ENCODE measurements at regions not wholly inside any gene's neighbourhood (a gene's known extent, or its start where the extent isn't known, plus 50 kb on each side); places are given as distances from the start of the nearest gene placed in this dataset.

GRCh38 chr17:72535346-72535745 lies 414.5 kb downstream of the SOX9 start:
- Histone ChIP-seq H3K4me1 (peaks cover 30% of the 10 kb centered on the region), H3K4me2 (no peak overlapping the region), H3K4me3 (no peak overlapping the region), H3K9me3 (peaks cover 8% of the 10 kb centered on the region), H3K27ac (no peak overlapping the region)
- no peak for FAIRE-seq
- DNase-seq (ENCODE audit: low read depth in 1 of 2, low spot score in 1 of 2), result no peak
- ATAC-seq, result no peak
- TF ChIP-seq FOSB (CRISPR knock-in tag; IDR thresholded peaks at IDR 0.05), result no peak
- TF ChIP-seq TFCP2L1 (CRISPR knock-in tag; IDR thresholded peaks at IDR 0.05), result no peak
- no peak for TF ChIP-seq KDM5A (IDR thresholded peaks at IDR 0.05)
- no peak for TF ChIP-seq NPAS2 (CRISPR knock-in tag; IDR thresholded peaks at IDR 0.05; ENCODE audit: borderline replicate concordance)
- no peak for TF ChIP-seq RNF2 (IDR thresholded peaks at IDR 0.05; ENCODE audit: borderline replicate concordance, low read depth)
- TF ChIP-seq FOSL2 (IDR thresholded peaks at IDR 0.05), result no peak
- TF ChIP-seq FOSL2 (CRISPR knock-in tag; IDR thresholded peaks at IDR 0.05), result no peak
- TF ChIP-seq ESRRA (IDR thresholded peaks at IDR 0.05; ENCODE audit: borderline replicate concordance, low read length), result no peak
- TF ChIP-seq CHD4 (IDR thresholded peaks at IDR 0.05; ENCODE audit: borderline replicate concordance), result no peak
- no peak for TF ChIP-seq HMGXB4 (CRISPR knock-in tag; IDR thresholded peaks at IDR 0.05; ENCODE audit: borderline replicate concordance)
- 94% methylated on average over 4 of the region's 4 CpGs for WGBS (ENCODE audit: missing lambda C conversion rate)
- CTCF ChIA-PET, result interaction anchor here (0.9 to 7.9 kb wide), 5 partner anchors 21 to 1062 kb away, joined by 3 to 47 read pairs (median 4); partner anchors contain the start of gene SOX9
- POLR2A ChIA-PET, result no interaction called here

- FAIRE-seq, result no peak
- no peak overlapping the region for H3K4me2 ChIP-seq
- H3K27ac ChIP-seq, result no peak overlapping the region
- DNase-seq (ENCODE audit: low read depth in 1 of 2, low spot score in 1 of 2), result no peak
- POLR2A ChIA-PET, result no interaction called here
- ATAC-seq, result no peak
- peaks cover 8% of the 10 kb centered on the region for H3K9me3 ChIP-seq
- CTCF ChIA-PET, result interaction anchor here (0.9 to 7.9 kb wide), 4 partner anchors 21 to 1063 kb away, joined by 3 to 47 read pairs (median 4); partner anchors contain the start of gene SOX9
- H3K4me1 ChIP-seq, result peaks cover 29% of the 10 kb centered on the region
- TF ChIP-seq TFCP2L1 (CRISPR knock-in tag; IDR thresholded peaks at IDR 0.05) (no peak), FOSL2 (IDR thresholded peaks at IDR 0.05) (no peak), FOSL2 (CRISPR knock-in tag; IDR thresholded peaks at IDR 0.05) (no peak), ZFP36 (IDR thresholded peaks at IDR 0.05; ENCODE audit: borderline replicate concordance, partially characterized antibody) (no peak), ZNF302 (CRISPR knock-in tag; IDR thresholded peaks at IDR 0.05) (no peak), CHD4 (IDR thresholded peaks at IDR 0.05; ENCODE audit: borderline replicate concordance) (no peak), SMC3 (IDR thresholded peaks at IDR 0.05) (no peak), BHLHE40 (IDR thresholded peaks at IDR 0.05; ENCODE audit: low read depth, low read length) (no peak), EHF (CRISPR knock-in tag; IDR thresholded peaks at IDR 0.05) (no peak), RNF2 (IDR thresholded peaks at IDR 0.05; ENCODE audit: borderline replicate concordance, low read depth) (no peak), EHMT2 (IDR thresholded peaks at IDR 0.05; ENCODE audit: low read depth) (no peak), ATOH8 (CRISPR knock-in tag; IDR thresholded peaks at IDR 0.05; ENCODE audit: low read depth) (no peak), REST (IDR thresholded peaks at IDR 0.05) (no peak), HOXB5 (CRISPR knock-in tag; IDR thresholded peaks at IDR 0.05) (no peak), POLR2A (IDR thresholded peaks at IDR 0.05; ENCODE audit: low read length) (no peak)
- WGBS (ENCODE audit: missing lambda C conversion rate), result 93% methylated on average over 5 of the region's 5 CpGs
- no peak overlapping the region for H3K4me3 ChIP-seq
Measured at GRCh38 chr17:72535779-72536178, 415.0 kb downstream of the SOX9 start.
